ENCODE measurements at regions not wholly inside any gene's neighbourhood (a gene's known extent, or its start where the extent isn't known, plus 50 kb on each side); places are given as distances from the start of the nearest gene placed in this dataset.
"Not testable (repeated sequence)": the region's sequence is repeated elsewhere in the genome, so short reads cannot be mapped to it uniquely, and the experiment has no call there.

- DNase-seq = no peak
Observed at GRCh38 chr9:40928803-40929487, 199.5 kb downstream of the FOXD4L6 start.

GRCh38 chr9:40927851-40928802 lies 200.4 kb downstream of the FOXD4L6 start:
- no peak for DNase-seq

GRCh38 chr9:40927260-40927631 lies 201.2 kb downstream of the FOXD4L6 start:
- no peak for DNase-seq

DNA sequence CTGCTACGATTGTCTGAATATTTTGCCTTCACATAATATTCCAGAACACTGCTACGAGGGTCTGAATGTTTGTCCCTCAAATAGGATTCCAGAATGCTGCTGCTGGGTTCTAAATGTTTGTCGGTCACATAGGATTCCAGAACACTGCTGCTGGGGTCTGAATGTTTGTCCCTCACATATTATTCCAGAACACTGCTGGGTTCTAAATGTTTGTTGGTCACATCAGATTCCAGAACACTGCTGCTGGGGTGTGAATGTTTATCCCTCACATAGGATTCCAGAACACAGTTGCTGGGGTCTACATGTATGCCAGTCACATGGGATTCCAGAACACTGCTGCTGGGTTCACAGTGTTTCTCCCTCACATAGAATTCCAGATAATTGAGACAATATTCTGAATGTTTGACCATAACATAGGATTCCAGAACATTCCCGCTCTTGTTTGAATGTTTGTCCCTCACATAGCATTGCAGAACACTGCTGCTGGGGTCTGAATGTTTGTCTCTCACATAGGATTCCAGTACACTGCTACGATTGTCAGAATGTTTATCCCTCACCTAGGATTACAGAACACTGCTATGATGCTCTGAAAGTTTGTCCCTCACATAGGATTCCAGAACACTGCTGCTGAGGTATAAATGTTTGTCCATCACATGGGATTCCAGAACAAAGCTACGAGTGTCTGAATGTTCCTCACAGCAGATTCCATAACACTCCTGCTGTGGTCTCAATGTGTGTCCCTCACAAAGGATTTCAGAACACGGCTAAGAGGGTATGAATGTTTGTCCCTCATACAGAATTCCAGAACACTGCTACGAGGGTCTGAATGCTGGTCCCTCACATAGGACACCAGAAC lies 201.8 kb downstream of the FOXD4L6 start:
- DNase-seq = no peak

DNA sequence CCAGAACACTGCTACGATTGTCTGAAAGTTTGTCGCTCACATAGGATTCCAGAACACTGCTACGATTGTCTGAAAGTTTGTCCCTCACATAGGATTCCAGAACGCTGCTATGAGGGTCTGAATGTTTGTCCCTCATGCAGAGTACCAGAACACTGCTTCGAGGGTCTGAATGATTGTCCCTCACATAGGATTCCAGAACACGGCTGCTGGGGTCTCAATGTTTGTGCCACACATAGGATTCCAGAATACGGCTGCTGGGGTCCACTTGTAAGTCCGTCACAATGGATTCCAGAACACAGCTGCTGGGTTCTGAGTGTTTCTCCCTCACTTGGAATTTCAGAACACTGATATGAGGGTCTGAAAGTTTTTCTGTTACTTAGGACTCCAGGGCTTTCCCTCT lies 203.3 kb downstream of the FOXD4L6 start:
- no peak for DNase-seq

DNA sequence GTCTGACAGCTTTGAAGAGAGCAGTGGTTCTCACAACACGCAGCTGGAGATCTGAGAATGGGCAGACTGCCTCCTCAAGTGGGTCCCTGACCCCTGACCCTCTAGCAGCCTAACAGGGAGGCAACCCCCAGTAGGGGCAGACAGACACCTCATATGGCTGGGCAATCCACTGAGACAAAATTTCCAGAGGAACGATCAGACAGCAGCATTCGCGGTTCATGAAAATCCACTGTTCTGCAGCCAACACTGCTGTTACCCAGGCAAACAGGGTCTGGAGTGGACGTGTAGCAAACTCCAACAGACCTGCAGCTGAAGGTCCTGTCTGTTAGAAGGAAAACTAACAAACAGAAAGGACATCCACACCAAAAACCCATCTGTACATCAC lies 212.1 kb downstream of the FOXD4L6 start:
- DNase-seq = not testable (repeated sequence)

DNA sequence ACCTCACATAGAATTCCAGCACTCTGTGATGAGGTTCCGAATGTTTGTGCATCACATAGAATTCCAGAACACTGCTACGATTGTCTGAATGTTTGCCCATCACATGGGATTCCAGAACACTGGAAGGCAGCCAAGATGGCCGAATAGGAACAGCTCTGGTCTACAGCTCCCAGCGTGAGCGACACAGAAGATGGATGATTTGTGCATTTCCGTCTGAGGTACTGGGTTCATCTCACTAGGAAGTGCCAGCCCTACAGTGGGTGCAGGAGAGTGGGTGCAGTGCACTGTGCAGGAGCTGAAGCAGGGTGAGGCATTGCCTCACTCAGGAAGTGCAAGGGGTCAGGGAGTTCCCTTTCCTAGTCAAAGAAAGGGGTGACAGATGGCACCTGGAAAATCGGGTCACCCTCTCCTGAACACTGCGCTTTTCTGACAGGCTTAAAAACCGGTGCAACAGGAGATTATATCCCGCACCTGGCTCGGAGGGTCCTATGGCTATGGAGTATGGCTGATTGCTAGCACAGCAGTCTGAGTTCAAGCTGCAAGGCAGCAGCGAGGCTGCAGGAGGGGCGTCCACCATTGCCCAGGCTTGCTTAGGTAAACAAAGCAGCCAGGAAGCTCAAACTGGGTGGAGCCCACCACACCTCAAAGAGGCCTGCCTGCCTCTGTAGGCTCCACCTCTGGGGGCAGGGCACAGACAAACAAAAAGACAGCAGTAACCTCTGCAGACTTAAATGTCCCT lies 212.7 kb downstream of the FOXD4L6 start:
- DNase-seq = not testable (repeated sequence)

GRCh38 chr9:40914772-40915659 lies 213.5 kb downstream of the FOXD4L6 start:
- no peak for DNase-seq

DNA sequence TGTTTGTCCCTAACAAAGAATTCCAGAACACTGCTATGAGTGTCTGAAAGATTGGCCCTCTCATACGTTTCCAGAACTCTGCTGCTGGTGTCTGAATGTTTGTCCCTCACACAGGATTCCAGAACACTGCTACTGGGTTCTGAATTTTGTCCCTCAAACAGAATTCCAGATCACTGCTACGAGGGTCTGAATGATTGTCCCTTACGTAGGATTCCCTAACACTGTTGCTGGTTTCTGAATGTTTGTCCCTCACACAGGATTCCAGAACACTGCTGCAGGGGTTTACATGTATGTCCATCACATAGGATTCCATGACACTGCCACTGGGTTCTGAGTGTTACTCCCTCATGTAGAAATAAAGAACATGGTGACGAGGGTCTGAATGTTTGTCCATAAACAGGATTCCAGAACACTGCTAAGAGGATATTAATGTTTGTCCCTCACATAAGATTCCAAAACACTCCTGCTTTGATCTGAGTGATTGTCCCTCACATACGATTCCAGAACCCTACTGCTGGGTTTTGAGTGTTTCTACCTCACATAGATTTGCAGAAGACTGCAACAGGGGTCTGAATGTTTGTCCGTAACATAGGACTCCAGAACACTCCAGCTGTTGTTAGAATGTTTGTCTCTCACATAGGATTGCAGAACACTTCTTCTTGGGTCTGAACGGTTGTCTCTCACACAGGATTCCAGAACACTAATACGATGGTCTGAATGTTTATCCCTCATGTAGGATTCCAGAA lies 214.4 kb downstream of the FOXD4L6 start:
- no peak for DNase-seq

DNA sequence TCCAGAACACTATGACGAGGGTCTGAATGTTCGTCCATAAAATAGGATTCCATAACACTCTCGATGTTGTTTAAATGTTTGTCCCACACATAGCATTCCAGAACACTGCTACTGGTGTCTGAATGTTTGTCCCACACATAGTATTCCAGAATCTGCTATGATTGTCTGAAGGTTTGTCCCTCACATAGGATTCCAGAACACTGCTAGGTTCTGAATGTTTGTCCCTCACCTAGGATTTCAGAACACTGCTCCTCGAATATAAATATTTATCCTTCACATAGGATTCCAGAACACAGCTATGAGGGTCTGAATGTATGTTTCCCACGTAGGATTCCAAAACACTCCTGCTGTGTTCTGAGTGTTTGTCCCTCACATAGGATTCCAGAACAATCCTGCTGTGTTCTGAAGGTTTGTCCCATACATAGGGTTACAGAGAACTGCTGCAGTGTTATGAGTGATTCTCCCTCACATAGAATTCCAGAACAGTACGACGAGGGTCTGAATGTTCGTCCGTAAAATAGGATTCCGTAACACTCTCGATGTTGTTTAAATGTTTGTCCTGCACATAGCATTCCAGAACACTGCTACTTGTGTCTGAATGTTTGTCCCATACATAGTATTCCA lies 215.3 kb downstream of the FOXD4L6 start:
- no peak for DNase-seq

DNA sequence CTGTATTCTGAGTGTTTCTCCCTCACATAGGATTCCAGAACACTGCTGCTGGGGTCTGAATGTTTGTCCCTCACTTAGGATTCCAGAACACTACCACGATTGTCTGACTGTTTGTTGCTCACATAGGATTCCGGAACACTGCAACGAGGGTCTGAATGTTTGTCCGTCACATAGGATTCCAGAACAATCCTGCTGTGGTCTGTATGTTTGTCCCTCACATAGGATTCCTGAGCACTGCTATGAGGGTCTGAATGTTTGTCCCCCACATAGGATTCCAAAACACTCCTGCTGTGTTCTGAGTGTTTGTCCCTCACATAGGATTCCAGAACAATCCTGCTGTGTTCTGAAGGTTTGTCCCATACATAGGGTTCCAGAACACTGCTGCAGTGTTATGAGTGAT lies 215.8 kb downstream of the FOXD4L6 start:
- DNase-seq = not testable (repeated sequence)

GRCh38 chr9:40911647-40912046 lies 216.8 kb downstream of the FOXD4L6 start:
- DNase-seq = no peak

DNA sequence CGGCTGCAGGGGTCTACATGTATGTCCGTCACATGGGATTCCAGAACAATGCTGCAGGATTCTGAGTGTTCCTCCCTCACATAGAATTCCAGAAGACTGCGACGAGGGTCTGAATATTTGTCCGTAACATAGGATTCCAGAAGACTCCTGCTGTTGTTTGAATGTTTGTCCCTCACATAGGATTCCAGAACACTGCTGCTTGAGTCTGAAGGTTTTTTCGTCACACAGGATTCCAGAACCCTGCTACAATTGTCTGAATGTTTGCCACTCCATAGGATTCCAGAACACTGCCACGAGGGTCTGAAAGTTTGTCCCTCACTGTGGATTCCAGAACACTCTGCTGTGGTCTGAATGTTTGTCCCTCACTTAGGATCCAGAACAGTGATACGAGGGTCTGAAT lies 217.5 kb downstream of the FOXD4L6 start:
- DNase-seq = not testable (repeated sequence)

GRCh38 chr9:40909821-40910220 lies 218.7 kb downstream of the FOXD4L6 start:
- no peak for DNase-seq

DNA sequence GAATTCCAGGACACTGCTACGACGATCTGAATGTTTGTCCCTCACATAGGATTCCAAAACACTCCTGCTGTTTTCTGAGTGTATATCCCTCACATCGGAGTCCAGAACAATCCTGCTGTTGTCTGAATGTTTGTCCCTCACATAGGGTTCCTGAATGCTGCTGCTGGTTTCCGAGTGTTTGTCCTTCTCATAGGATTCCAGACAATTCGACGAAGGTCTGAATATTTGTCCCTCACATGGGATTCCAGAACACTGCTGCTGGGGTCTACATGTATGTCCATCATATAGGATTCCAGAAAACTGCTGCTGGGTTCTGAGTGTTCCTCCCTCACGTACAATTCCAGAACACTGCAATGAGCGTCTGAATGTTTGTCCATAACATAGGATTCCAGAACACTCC lies 219.4 kb downstream of the FOXD4L6 start:
- DNase-seq = not testable (repeated sequence)

DNA sequence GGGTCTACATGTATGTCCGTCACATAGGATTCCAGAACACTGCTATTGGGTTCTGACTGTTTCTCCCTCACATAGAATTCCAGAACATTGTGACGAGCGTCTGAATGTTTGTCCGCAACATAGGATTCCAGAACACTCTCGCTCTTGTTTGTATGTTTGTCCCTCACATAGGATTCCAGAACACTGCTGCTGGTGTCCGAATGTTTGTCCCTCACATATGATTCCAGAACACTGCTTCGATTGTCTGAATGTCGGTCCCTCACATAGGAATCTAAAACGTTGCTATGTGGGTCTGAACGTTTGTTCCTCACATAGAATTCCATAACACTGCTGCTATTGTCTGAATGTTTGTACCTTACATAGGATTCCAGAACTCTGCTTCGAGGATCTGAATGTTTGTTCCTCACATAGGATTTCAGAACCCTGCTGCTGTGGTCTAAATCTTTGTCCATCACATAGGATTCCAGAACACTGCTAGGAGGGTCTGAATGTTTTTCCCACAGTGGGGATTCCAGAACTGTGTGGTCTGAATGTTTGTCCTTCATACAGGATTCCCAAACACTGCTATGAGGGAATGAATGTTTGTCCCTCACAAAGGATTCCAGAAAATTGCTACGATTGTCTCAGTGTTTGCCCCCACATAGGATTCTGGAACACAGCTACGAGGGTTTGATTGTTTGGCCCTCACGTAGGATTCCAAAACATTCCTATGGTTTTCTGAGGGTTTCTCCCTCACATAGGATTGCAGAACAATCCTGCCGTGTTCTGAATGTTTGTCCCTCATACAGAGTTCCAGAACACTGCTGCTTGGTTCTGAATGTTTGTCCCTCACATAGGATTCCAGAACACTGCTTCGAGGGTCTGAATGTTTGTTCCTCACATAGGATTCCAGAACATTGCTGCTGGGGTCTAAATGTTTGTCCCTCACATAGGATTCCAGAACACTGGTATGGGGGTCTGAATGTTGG lies 220.5 kb downstream of the FOXD4L6 start:
- DNase-seq = no peak

- DNase-seq = not testable (repeated sequence)
Observed at GRCh38 chr9:40906879-40907278, 221.6 kb downstream of the FOXD4L6 start.

GRCh38 chr9:40892315-40892714 lies 236.2 kb downstream of the FOXD4L6 start:
- DNase-seq = not testable (repeated sequence)

DNA sequence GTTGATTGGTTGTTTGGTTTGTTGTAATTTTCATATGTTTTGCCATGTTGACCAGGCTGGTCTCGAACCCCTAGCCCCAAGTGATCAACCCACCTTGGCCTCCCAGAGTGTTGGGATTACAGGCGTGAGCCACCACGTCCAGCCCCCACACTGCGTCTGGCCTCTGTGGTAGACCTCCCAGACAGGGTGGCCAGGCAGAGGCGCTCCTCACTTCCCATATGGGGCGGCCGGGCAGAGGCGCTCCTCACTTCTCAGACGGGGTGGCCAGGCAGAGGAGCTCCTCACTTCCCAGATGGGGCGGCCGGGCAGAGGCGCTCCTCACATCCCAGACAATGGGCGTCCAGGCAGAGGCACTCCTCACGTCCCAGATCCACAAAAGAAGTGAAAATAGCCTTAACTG lies 242.6 kb downstream of the FOXD4L6 start:
- not testable (repeated sequence) for DNase-seq

All from stimulated activated CD8-positive, alpha-beta memory T cell treated with anti-CD3 and anti-CD28 coated beads, Interleukin-4, amount 100 ng/mL, for 48 hours (primary cell).